Common myeloid progenitor, CD34-positive (primary cell): ENCODE measurements at regions not wholly inside any gene's neighbourhood (a gene's known extent, or its start where the extent isn't known, plus 50 kb on each side); places are given as distances from the start of the nearest gene placed in this dataset.

ENCODE experiments used
- CTCF ChIA-PET: fragments of 350-600 bp; sonication (Branson Sonifier 250); formaldehyde crosslinking; loops from one replicate; lab custom pipeline; 2021; ENCODE audit warnings: antibody characterized with exemption; lab: Charles Lee
- POLR2A ChIA-PET: fragments of 350-600 bp; sonication (Branson Sonifier 250); formaldehyde crosslinking; loops from one replicate; lab custom pipeline; 2021; ENCODE audit warnings: antibody characterized with exemption; lab: Charles Lee
- DNase-seq, 3 donors: peaks; one replicate each; pipeline versions ENCODE4 v3.0.0 to v3.0.0-alpha.2; 2013
- H3K27ac ChIP-seq, 2 experiments: 1 replicate in 1 of 2; 2 replicates in 1 of 2; pipeline ENCODE4 v1.7.0; 2013; ENCODE audit warnings: inconsistent platforms in 2 of 2, low read length in 2 of 2, mild to moderate bottlenecking in 2 of 2, low read depth in 1 of 2, moderate library complexity in 1 of 2; ENCODE audit not compliant: severe bottlenecking in 2 of 2, insufficient read depth in 1 of 2, poor library complexity in 1 of 2
- H3K27me3 ChIP-seq, 5 experiments: replicated peaks in 2 of 5; 1 replicate in 3 of 5; 2 replicates in 2 of 5; pipeline versions ENCODE4 v1.6.1 to v1.7.0; 2013; ENCODE audit warnings: low read length in 4 of 5, mild to moderate bottlenecking in 2 of 5, moderate library complexity in 2 of 5, inconsistent platforms in 1 of 5; ENCODE audit not compliant: insufficient read depth in 5 of 5, control insufficient read depth in 4 of 5
- H3K36me3 ChIP-seq, 4 experiments: 1 replicate in 2 of 4; 2 replicates in 2 of 4; pipeline versions ENCODE4 v1.6.1 to v1.7.0; 2013; ENCODE audit warnings: low read length in 3 of 4, control low read depth in 1 of 4, mild to moderate bottlenecking in 1 of 4; ENCODE audit not compliant: control insufficient read depth in 4 of 4, insufficient read depth in 4 of 4
- H3K4me1 ChIP-seq, 4 experiments: 1 replicate in 3 of 4; 2 replicates in 1 of 4; pipeline versions ENCODE4 v1.6.1 to v1.7.1; 2013; ENCODE audit warnings: low read length in 3 of 4, mild to moderate bottlenecking in 3 of 4, control low read depth in 1 of 4, inconsistent platforms in 1 of 4, moderate library complexity in 1 of 4; ENCODE audit not compliant: control insufficient read depth in 4 of 4, insufficient read depth in 4 of 4; ENCODE audit errors: control extremely low read depth in 1 of 4
- H3K4me3 ChIP-seq, 7 experiments: 1 replicate in 4 of 7; 2 replicates in 3 of 7; pipeline versions ENCODE4 v1.5.1 to v1.7.0; 2013; ENCODE audit warnings: mild to moderate bottlenecking in 7 of 7, low read length in 6 of 7, moderate library complexity in 6 of 7, inconsistent platforms in 2 of 7, low read depth in 2 of 7, control low read depth in 1 of 7; ENCODE audit not compliant: insufficient read depth in 4 of 7, control insufficient read depth in 1 of 7; ENCODE audit errors: extremely low read depth in 1 of 7
- H3K9me3 ChIP-seq, 5 experiments: 1 replicate in 4 of 5; 2 replicates in 1 of 5; pipeline versions ENCODE4 v1.6.1 to v1.7.1; 2013; ENCODE audit warnings: low read length in 4 of 5, mild to moderate bottlenecking in 2 of 5, inconsistent platforms in 1 of 5, low read depth in 1 of 5, moderate library complexity in 1 of 5; ENCODE audit not compliant: control insufficient read depth in 4 of 5, insufficient read depth in 2 of 5; ENCODE audit errors: control extremely low read depth in 1 of 5
- WGBS: methylation state at CpG from one replicate; pipeline ENCODE4 v1.1.5; 2013; ENCODE audit not compliant: insufficient coverage; 5-methylcytosine and 5-hydroxymethylcytosine counted together

DNA sequence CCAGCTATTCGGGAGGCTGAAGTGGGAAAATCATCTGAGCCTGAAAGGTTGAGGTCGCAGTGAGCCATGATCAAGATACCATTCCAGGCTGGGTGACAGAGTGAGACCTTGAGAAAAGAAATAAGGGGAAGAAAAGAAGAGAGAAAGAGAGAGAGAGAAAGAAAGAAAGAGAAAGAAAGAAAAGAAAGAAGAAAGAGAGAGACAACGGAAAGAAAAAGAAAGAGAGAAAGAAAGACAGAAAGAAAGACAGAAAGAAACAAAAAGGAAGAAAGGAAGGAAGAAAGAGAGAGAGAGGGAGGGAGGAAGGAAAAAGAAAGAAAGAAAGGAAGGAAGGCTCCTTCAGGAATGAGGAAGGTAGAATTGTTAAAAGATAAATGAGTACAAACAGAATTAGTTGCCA lies 84.5 kb downstream of the RPL22L1 start:
- Histone ChIP-seq H3K36me3 (no peaks in the 10 kb centered on the region), H3K4me1 (no peaks in the 10 kb centered on the region), H3K27me3 (peaks cover 0 to 7% (median 0%) of the 10 kb centered on the region in 5 experiments), H3K9me3 (peaks cover 0 to 3% (median 0%) of the 10 kb centered on the region in 5 experiments), H3K4me3 (no peak overlapping the region), H3K27ac (no peak overlapping the region)
- CTCF ChIA-PET: no interaction called here
- no peak for DNase-seq
- 91% methylated on average over 3 of the region's 3 CpGs for WGBS
- POLR2A ChIA-PET: no interaction called here

DNA sequence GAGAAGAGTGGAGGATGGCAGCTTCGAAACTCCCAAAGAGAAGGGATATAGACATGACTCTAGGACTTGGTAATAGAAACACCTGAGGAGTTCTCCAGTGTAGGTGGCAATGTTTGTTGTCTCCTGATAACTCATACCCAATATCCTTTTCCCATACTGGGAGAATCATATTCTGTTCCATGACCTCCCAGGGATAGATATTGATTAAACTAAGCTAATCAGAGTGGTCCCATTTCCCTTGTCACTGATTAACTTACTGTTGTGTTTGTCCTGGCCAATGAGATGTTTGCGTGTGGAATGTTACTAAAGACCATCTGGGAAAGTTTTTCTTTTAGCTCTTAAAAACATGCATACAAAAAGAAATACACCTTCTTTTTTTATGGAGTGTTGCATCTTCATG lies 85.6 kb downstream of the RPL22L1 start:
- ChIA-PET CTCF (no interaction called here), POLR2A (interaction anchor here (0.7 kb wide), 1 partner anchor 21 kb away, joined by 4 read pairs; no protein-coding TSS in a partner anchor)
- WGBS: no CpG with 5 or more reads among the region's 2 CpGs
- Histone ChIP-seq H3K27ac (no peak overlapping the region), H3K27me3 (peaks cover 0 to 7% (median 0%) of the 10 kb centered on the region in 5 experiments), H3K4me1 (no peaks in the 10 kb centered on the region), H3K9me3 (peaks cover 0 to 3% (median 0%) of the 10 kb centered on the region in 5 experiments), H3K36me3 (no peaks in the 10 kb centered on the region), H3K4me3 (no peak overlapping the region)
- no peak for DNase-seq

DNA sequence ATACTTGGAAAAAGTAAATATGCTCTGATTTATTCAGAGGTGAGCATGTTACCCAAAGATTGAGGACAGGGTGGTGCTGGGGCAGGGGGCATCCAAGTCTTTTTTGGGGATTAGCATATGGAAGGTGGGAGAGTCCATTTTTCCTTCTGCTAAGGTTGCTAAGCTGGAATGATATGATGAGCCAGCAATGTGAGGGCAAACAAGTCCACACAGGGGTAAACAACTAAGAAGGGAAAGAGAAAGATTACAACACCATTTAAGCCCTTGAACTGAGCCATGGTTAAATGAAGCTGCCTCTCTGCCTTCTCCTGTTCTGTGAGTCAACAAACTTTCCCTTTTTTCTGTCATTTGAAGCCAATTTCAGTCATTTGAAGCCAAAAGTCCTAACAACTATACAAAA lies 89.0 kb downstream of the RPL22L1 start:
- no peak overlapping the region for H3K27ac ChIP-seq
- peaks cover 0 to 9% (median 2%) of the 10 kb centered on the region in 5 experiments for H3K9me3 ChIP-seq
- DNase-seq: no peak
- no peaks in the 10 kb centered on the region for H3K36me3 ChIP-seq
- no peaks in the 10 kb centered on the region for H3K4me1 ChIP-seq
- POLR2A ChIA-PET: no interaction called here
- CTCF ChIA-PET: interaction anchor here (0.8 to 1.0 kb wide), 2 partner anchors 8 to 21 kb away, joined by 3 read pairs; no protein-coding TSS in a partner anchor
- no peak overlapping the region for H3K4me3 ChIP-seq
- peaks cover 0 to 8% (median 0%) of the 10 kb centered on the region in 5 experiments for H3K27me3 ChIP-seq

DNA sequence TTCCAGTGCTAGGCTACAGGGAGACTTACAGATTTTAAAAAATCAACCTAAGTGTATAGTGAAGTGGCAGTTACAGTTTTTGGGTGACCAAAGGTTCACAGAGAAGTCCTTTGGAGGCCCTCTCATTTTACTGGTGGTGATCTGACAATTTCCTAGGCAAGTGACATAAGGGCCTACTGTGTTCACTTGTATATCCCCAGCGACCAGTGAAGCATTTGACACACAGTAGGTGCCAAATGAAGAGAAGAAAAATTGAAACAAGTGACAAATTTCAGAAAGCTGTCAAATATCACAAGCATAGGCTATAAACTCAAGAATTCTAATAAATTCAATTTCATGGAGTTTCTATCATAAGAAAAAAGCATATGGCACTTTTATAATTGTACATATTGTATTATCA lies 89.5 kb downstream of the RPL22L1 start:
- ChIA-PET CTCF (interaction anchor here (0.8 kb wide), 1 partner anchor 8 kb away, joined by 3 read pairs; no protein-coding TSS in a partner anchor), POLR2A (no interaction called here)
- H3K4me3 ChIP-seq: no peak overlapping the region
- H3K27ac ChIP-seq: no peak overlapping the region
- peaks cover 0 to 8% (median 0%) of the 10 kb centered on the region in 5 experiments for H3K27me3 ChIP-seq
- no peak for DNase-seq
- H3K9me3 ChIP-seq: peaks cover 0 to 9% (median 2%) of the 10 kb centered on the region in 5 experiments
- H3K36me3 ChIP-seq: no peaks in the 10 kb centered on the region
- 80% methylated on average over 1 of the region's 1 CpG for WGBS
- no peaks in the 10 kb centered on the region for H3K4me1 ChIP-seq

DNA sequence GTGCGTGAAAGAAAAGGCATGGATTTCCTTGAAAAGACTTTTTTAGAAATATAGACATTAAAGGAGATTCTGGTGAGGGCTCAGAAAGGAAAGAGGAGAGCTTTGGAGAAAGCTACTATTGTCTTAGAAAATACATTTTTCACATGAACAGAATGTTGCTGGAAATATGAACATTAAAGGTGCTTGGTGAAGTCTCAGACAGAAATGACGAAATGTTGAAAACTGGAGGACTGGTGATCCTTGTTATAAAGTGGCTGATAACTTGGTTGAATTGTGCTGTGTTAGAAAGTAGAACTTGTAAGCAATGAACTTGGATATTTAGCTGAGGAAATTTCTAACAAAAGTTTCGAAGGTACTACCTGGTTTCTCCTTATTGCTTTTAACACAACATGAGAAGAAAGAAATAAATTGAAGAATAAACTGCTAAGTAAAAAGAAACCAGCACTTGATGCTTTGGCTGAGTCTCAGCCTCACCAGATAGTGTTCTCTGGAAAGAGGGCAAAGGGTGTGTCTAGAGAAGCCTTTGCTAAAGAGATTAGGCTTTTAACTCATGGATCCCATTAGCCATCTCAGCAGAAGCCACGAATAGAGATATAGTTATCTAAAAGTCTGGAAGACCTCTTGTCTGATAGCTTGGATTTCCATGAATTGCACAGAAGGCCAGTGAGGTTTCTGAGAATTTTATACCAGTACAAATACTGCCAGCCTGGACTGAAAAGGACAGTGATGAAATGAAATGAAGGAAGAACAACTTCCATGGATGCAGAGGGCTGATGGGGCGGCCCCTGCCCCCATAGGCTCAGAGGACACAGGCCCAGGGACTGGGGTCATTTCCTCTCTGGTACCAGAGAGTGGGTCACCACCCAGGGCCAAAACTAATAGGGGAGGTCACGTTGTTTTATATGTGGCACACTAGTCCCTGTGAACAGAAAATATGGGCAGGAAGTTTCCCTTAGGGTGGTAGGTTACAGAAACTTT lies 91.5 kb downstream of the RPL22L1 start:
- ChIA-PET CTCF (no interaction called here), POLR2A (no interaction called here)
- no peak overlapping the region for H3K4me3 ChIP-seq
- H3K9me3 ChIP-seq: peaks cover 0 to 8% (median 2%) of the 10 kb centered on the region in 5 experiments
- H3K4me1 ChIP-seq: no peaks in the 10 kb centered on the region
- peak overlapping the region in 1 of 2 experiments; percentile 76 for H3K27ac ChIP-seq
- no peaks in the 10 kb centered on the region for H3K36me3 ChIP-seq
- DNase-seq: no peak
- whole genome bisulfite sequencing: 100% methylated on average over 3 of the region's 6 CpGs
- peaks cover 0 to 4% (median 0%) of the 10 kb centered on the region in 5 experiments for H3K27me3 ChIP-seq

DNA sequence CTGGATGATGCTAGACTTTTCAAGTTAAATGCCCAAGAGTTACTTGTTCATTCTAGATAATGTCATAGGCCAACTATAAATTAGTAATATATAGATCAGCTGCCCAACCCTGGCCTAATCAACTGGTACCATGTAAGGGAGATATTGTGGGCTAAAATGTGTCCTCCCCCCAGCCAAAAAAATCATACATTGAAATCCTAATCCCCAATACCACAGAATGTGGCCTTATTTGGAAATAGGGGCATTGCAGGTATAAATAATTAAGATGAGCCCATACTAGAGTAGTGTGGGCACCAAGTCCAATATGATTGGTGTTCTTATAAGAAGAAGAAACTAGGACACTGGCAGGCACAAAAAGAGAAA lies 92.5 kb downstream of the RPL22L1 start:
- no peak for DNase-seq
- no peak overlapping the region for H3K4me3 ChIP-seq
- CTCF ChIA-PET: no interaction called here
- H3K9me3 ChIP-seq: peaks cover 0 to 8% (median 2%) of the 10 kb centered on the region in 5 experiments
- H3K36me3 ChIP-seq: no peaks in the 10 kb centered on the region
- H3K27ac ChIP-seq: peak overlapping the region in 1 of 2 experiments; percentile 76
- peaks cover 0 to 4% (median 0%) of the 10 kb centered on the region in 5 experiments for H3K27me3 ChIP-seq
- no peaks in the 10 kb centered on the region for H3K4me1 ChIP-seq
- POLR2A ChIA-PET: no interaction called here
